Upper lobe of left lung (tissue), 6 donors: ENCODE measurements at regions not wholly inside any gene's neighbourhood (a gene's known extent, or its start where the extent isn't known, plus 50 kb on each side); places are given as distances from the start of the nearest gene placed in this dataset.

ENCODE experiments used
- ATAC-seq, 2 donors: fragments of 200-7000 bp; cut with Tn5 transposase; one replicate each; pipeline ENCODE4 v1.9.1; 2022; ENCODE audit warnings: mild to moderate bottlenecking in 2 of 2, moderate library complexity in 2 of 2; ENCODE audit not compliant: low FRiP score in 2 of 2
- DNase-seq, 2 donors: peaks; one replicate each; pipeline ENCODE4 v3.0.0-alpha.2; 2019 to 2020
- H3K27ac ChIP-seq, 4 donors: fragments of 200-600 bp; sonication (generic); one replicate each; pipeline ENCODE4 v1.5.1; 2016 to 2019
- H3K27me3 ChIP-seq, 4 donors: fragments of 200-600 bp; sonication (generic); one replicate each; pipeline ENCODE4 v1.5.1; 2017 to 2019
- H3K36me3 ChIP-seq, 4 donors: fragments of 200-600 bp; sonication (generic); one replicate each; pipeline ENCODE4 v1.5.1; 2016 to 2019
- H3K4me1 ChIP-seq, 4 donors: fragments of 200-600 bp; sonication (generic); one replicate each; pipeline ENCODE4 v1.5.1; 2018 to 2019
- H3K4me3 ChIP-seq, 4 donors: fragments of 200-600 bp; sonication (generic); one replicate each; pipeline ENCODE4 v1.5.1; 2017 to 2019; ENCODE audit warnings: mild to moderate bottlenecking in 2 of 4, moderate library complexity in 1 of 4
- H3K9me3 ChIP-seq, 4 donors: fragments of 200-600 bp; sonication (generic); one replicate each; pipeline ENCODE4 v1.5.1; 2018 to 2019
- EP300 ChIP-seq, 4 donors: sonication (generic); formaldehyde crosslinking; IDR thresholded peaks; one replicate each; pipeline ENCODE4 v1.5.1; 2017; ENCODE audit warnings: antibody characterized with exemption in 4 of 4, control low read depth in 2 of 4
- POLR2A ChIP-seq, 4 donors: fragments of 450-650 bp; IDR thresholded peaks; one replicate each; pipeline ENCODE4 v1.5.1; 2016 to 2017; ENCODE audit warnings: antibody characterized with exemption in 4 of 4, mild to moderate bottlenecking in 2 of 4
- POLR2AphosphoS5 ChIP-seq, 2 donors: sonication (generic); formaldehyde crosslinking; IDR thresholded peaks; one replicate each; pipeline ENCODE4 v1.5.1; 2017; ENCODE audit warnings: antibody characterized with exemption in 2 of 2
- WGBS, 2 donors: methylation state at CpG; one replicate each; pipeline ENCODE4 v1.1.5; 2017 to 2018; 5-methylcytosine and 5-hydroxymethylcytosine counted together
- TF ChIP-seq, protein P1 (sequence below), 6 experiments: fragments of 450-650 bp in 4 of 6; fragments of 200-600 bp in 2 of 6; sonication (generic) in 2 of 6; IDR thresholded peaks; one replicate each; pipeline ENCODE4 v1.5.1; 2016 to 2019; ENCODE audit warnings: antibody characterized with exemption in 6 of 6
- donor health status: DM: no; HTN: no; CAD: no; lungs with moderate emphysema.
- donor health status: DM: no; HTN: yes; CAD: no; lungs with severe emphysema.

DNA sequence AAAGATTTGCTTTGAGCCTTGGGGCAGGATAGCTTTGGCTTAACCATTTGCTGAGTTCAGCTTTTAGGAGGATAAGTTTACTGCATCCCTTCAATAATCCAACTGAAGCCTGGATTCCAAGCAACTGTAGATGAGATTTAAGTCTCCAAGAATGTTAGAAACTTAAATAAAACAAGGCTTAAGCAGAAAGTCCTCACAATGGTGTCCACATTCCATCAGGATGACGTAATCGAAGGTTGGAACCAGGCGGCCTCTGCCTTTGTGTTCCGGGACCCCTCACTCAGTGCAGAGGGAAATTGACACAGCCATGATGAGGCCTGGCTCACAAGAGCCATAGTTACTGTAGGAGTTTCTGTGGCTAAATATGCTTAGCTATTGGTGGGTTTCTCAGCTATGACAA, 260.4 kb downstream of the LPIN1 start:
- Histone ChIP-seq H3K4me3 (no peak overlapping the region), H3K9me3 (no peaks in the 10 kb centered on the region), H3K27me3 (no peaks in the 10 kb centered on the region), H3K36me3 (no peaks in the 10 kb centered on the region), H3K4me1 (peaks cover 0 to 4% (median 1%) of the 10 kb centered on the region in 4 donors), H3K27ac (no peak overlapping the region)
- ATAC-seq (no peak), DNase-seq (no peak)
- no peak for TF ChIP-seq EP300 (IDR thresholded peaks at IDR 0.05)
- TF ChIP-seq, protein P1, sequence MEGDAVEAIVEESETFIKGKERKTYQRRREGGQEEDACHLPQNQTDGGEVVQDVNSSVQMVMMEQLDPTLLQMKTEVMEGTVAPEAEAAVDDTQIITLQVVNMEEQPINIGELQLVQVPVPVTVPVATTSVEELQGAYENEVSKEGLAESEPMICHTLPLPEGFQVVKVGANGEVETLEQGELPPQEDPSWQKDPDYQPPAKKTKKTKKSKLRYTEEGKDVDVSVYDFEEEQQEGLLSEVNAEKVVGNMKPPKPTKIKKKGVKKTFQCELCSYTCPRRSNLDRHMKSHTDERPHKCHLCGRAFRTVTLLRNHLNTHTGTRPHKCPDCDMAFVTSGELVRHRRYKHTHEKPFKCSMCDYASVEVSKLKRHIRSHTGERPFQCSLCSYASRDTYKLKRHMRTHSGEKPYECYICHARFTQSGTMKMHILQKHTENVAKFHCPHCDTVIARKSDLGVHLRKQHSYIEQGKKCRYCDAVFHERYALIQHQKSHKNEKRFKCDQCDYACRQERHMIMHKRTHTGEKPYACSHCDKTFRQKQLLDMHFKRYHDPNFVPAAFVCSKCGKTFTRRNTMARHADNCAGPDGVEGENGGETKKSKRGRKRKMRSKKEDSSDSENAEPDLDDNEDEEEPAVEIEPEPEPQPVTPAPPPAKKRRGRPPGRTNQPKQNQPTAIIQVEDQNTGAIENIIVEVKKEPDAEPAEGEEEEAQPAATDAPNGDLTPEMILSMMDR (IDR thresholded peaks at IDR 0.05), result no peak
- TF ChIP-seq POLR2A (IDR thresholded peaks at IDR 0.05), result no peak
- no peak for TF ChIP-seq POLR2AphosphoS5 (IDR thresholded peaks at IDR 0.05)
- 45 to 61% methylated on average over 4 of the region's 4 CpGs for WGBS, 2 donors

DNA sequence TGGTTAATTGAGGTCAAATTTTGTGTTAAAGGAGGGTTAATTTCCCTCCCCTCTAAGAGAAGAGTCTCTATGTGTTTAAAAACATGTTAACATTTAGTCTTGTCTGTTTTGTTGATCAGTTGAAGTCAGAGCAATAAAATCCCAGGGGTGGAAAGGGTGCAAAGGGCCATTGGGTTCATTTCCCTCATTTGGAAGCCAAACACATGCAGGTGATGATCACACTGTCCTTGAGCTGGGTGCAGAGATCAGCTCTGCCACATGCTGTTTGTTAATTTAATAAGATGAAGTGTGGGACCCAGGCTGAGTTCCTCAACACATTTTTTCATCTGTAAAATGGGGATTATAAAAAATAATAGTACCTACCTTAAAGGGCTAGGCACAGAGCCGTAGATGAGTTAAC, 260.9 kb downstream of the LPIN1 start:
- DNase-seq (no peak), ATAC-seq (no peak)
- WGBS, 2 donors, result 92 to 96% methylated on average over 1 of the region's 1 CpG
- TF ChIP-seq POLR2AphosphoS5 (IDR thresholded peaks at IDR 0.05) (no peak), POLR2A (IDR thresholded peaks at IDR 0.05) (no peak), EP300 (IDR thresholded peaks at IDR 0.05) (no peak)
- TF ChIP-seq, protein P1 (IDR thresholded peaks at IDR 0.05), result no peak
- no peaks in the 10 kb centered on the region for H3K36me3 ChIP-seq
- H3K27ac ChIP-seq, result no peak overlapping the region
- H3K4me3 ChIP-seq, result no peak overlapping the region
- no peaks in the 10 kb centered on the region for H3K27me3 ChIP-seq
- peaks cover 0 to 4% (median 1%) of the 10 kb centered on the region in 4 donors for H3K4me1 ChIP-seq
- H3K9me3 ChIP-seq, result no peaks in the 10 kb centered on the region

DNA sequence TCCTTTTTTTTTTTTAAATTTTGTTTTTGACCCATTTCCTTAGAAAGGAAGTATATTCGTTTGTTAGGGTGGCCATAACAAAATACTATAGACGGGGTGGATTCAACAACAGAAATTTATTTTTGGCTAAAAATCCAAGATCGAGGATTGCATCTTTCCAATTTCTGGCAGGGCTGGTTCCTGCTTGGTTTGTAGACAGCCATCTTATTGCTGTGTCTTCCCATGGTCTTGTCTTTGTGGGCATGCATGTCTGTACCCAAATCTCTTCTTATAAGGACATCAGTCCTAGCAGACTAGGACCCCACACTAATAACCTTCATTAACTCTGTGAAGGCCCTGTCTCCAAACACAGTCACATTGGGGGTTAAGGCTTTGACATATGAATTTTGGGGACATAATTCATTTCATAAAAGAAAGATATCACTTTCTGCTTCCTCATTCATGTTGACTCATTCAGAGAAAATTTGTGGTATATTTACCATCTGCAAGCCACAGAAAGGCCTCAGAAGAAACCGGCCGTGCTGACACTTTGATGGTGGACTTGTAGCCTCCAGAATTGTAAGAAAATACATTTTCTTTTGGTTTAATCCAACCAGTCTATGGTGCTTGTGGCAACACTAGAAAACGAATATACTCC, 262.1 kb downstream of the LPIN1 start:
- Histone ChIP-seq H3K27ac (no peak overlapping the region), H3K4me1 (peaks cover 0 to 4% (median 1%) of the 10 kb centered on the region in 4 donors), H3K4me3 (no peak overlapping the region), H3K9me3 (no peaks in the 10 kb centered on the region), H3K27me3 (no peaks in the 10 kb centered on the region), H3K36me3 (no peaks in the 10 kb centered on the region)
- TF ChIP-seq EP300 (IDR thresholded peaks at IDR 0.05) (no peak), POLR2A (IDR thresholded peaks at IDR 0.05) (no peak), POLR2AphosphoS5 (IDR thresholded peaks at IDR 0.05) (no peak)
- TF ChIP-seq, protein P1 (IDR thresholded peaks at IDR 0.05), result no peak
- DNase-seq (no peak), ATAC-seq (no peak)
- WGBS, 2 donors, result 66 to 72% methylated on average over 6 of the region's 6 CpGs

DNA sequence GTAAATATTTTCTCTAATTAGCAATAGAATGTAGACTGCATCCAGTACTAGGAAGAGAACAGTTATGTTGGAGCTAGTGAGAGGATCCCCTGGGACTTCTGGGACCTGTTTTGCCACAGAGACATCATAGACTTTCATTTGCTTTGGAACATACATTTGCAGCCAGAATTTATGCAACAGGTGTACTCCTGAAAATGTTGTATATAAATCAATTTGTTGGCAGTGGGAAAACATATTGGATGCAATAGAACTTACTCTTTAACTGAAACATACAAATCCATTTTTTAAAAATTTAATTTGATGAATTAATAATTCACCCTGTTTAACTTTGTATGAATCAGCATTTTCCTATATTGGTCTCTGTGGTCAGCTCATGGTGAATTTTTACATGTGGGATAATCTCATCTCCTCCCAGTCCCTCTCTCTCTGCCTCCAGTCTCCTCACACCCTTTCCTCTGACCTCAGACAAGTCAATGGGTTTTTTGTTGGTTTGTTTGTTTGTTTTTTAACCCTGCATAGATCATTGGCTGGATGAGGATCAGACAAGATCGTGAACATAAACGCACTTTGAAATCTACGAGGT, 263.0 kb downstream of the LPIN1 start:
- no peak for ATAC-seq
- Histone ChIP-seq H3K9me3 (no peaks in the 10 kb centered on the region), H3K27ac (no peak overlapping the region), H3K36me3 (no peaks in the 10 kb centered on the region), H3K4me3 (no peak overlapping the region), H3K27me3 (no peaks in the 10 kb centered on the region), H3K4me1 (peaks cover 0 to 4% (median 1%) of the 10 kb centered on the region in 4 donors)
- no peak for DNase-seq
- WGBS, 2 donors, result 67 to 77% methylated on average over 3 of the region's 3 CpGs
- TF ChIP-seq POLR2A (IDR thresholded peaks at IDR 0.05), result no peak
- TF ChIP-seq, protein P1 (IDR thresholded peaks at IDR 0.05), result no peak
- TF ChIP-seq EP300 (IDR thresholded peaks at IDR 0.05), result no peak
- no peak for TF ChIP-seq POLR2AphosphoS5 (IDR thresholded peaks at IDR 0.05)

DNA sequence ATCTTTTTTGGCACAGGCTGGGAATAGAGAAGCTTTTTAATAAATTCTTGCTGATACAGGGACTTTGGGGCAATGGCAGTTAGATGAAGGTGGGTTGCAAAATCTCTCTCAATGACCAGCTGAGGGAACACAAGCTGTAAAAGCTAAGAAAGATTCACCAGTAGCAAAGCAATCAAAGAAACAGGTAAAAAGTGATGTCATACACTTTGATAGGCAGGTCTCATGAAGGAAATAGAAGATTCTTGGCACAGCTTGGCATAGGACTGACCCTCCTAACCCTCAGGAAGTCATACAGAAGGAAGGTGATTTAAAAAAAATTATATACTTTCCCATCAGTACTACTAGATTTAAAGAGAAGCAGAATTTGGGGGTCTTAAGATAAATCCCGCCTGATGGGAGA, 263.6 kb downstream of the LPIN1 start:
- 95 to 100% methylated on average over 1 of the region's 1 CpG for WGBS, 2 donors
- ATAC-seq (no peak), DNase-seq (no peak)
- TF ChIP-seq POLR2A (IDR thresholded peaks at IDR 0.05), result no peak
- no peak for TF ChIP-seq POLR2AphosphoS5 (IDR thresholded peaks at IDR 0.05)
- TF ChIP-seq EP300 (IDR thresholded peaks at IDR 0.05), result no peak
- TF ChIP-seq, protein P1 (IDR thresholded peaks at IDR 0.05), result no peak
- Histone ChIP-seq H3K27me3 (no peaks in the 10 kb centered on the region), H3K36me3 (no peaks in the 10 kb centered on the region), H3K4me1 (peaks cover 0 to 4% (median 1%) of the 10 kb centered on the region in 4 donors), H3K4me3 (no peak overlapping the region), H3K9me3 (no peaks in the 10 kb centered on the region), H3K27ac (no peak overlapping the region)
